Upper lobe of right lung (tissue), 1 donor: ENCODE measurements at regions not wholly inside any gene's neighbourhood (a gene's known extent, or its start where the extent isn't known, plus 50 kb on each side); places are given as distances from the start of the nearest gene placed in this dataset.

Experiments used
- ATAC-seq: fragments of 200-7000 bp; cut with Tn5 transposase; one replicate; pipeline ENCODE4 v1.9.1; 2020; ENCODE audit warnings: mild to moderate bottlenecking, moderate library complexity
- DNase-seq: peaks from one replicate; pipeline ENCODE4 v3.0.0-alpha.2; 2020
- H3K27ac ChIP-seq: fragments of 200-600 bp; one replicate; pipeline ENCODE4 v1.8.0; 2022
- H3K27me3 ChIP-seq: fragments of 200-600 bp; one replicate; pipeline ENCODE4 v1.8.0; 2022; ENCODE audit warnings: mild to moderate bottlenecking
- H3K36me3 ChIP-seq: fragments of 200-600 bp; one replicate; pipeline ENCODE4 v1.8.0; 2022
- H3K4me1 ChIP-seq: fragments of 200-600 bp; one replicate; pipeline ENCODE4 v1.8.0; 2022
- H3K4me3 ChIP-seq: fragments of 200-600 bp; one replicate; pipeline ENCODE4 v1.8.0; 2022; ENCODE audit warnings: mild to moderate bottlenecking
- H3K9me3 ChIP-seq: fragments of 200-600 bp; one replicate; pipeline ENCODE4 v1.8.0; 2022
- CTCF ChIP-seq: fragments of 200-600 bp; IDR thresholded peaks from one replicate; pipeline ENCODE4 v1.8.0; 2022; ENCODE audit warnings: antibody characterized with exemption
- intact Hi-C: fragments of 100-400 bp; cut with DNase I; formaldehyde crosslinking; loops from one replicate; pipeline ENCODE4 v1.11.0; 2022
- donor health status: DM: no; HTN: yes; CAD: no; lungs with severe emphysema.

- no peaks in the 10 kb centered on the region for H3K36me3 ChIP-seq
- no peak overlapping the region for H3K4me3 ChIP-seq
- no peak for DNase-seq
- H3K4me1 ChIP-seq = no peaks in the 10 kb centered on the region
- no peak for ATAC-seq
- no peaks in the 10 kb centered on the region for H3K9me3 ChIP-seq
- no peak for TF ChIP-seq CTCF
- no peaks in the 10 kb centered on the region for H3K27me3 ChIP-seq
- no peak overlapping the region for H3K27ac ChIP-seq
- intact Hi-C loops = no loop called here
These were observed 142.4 kb downstream of the AHR start for GRCh38 chr7:17440831-17441230.

- no peaks in the 10 kb centered on the region for H3K36me3 ChIP-seq
- no peaks in the 10 kb centered on the region for H3K9me3 ChIP-seq
- no peak for TF ChIP-seq CTCF
- intact Hi-C loops = no loop called here
- no peaks in the 10 kb centered on the region for H3K4me1 ChIP-seq
- no peaks in the 10 kb centered on the region for H3K27me3 ChIP-seq
- no peak overlapping the region for H3K27ac ChIP-seq
- ATAC-seq (no peak), DNase-seq (no peak)
- no peak overlapping the region for H3K4me3 ChIP-seq
These were observed 143.1 kb downstream of the AHR start for GRCh38 chr7:17441557-17441956.

- Histone ChIP-seq H3K36me3 (no peaks in the 10 kb centered on the region), H3K9me3 (peaks cover 7% of the 10 kb centered on the region), H3K27ac (no peak overlapping the region), H3K4me1 (no peaks in the 10 kb centered on the region), H3K4me3 (no peak overlapping the region), H3K27me3 (no peaks in the 10 kb centered on the region)
- intact Hi-C loops = no loop called here
- no peak for TF ChIP-seq CTCF
- ATAC-seq (no peak), DNase-seq (no peak)
These were observed 145.7 kb downstream of the AHR start for GRCh38 chr7:17444151-17444550.

GRCh38 chr7:17444673-17445072, 146.2 kb downstream of the AHR start:
- Histone ChIP-seq H3K27ac (no peak overlapping the region), H3K36me3 (no peaks in the 10 kb centered on the region), H3K4me3 (no peak overlapping the region), H3K4me1 (no peaks in the 10 kb centered on the region), H3K9me3 (peaks cover 7% of the 10 kb centered on the region), H3K27me3 (no peaks in the 10 kb centered on the region)
- DNase-seq (no peak), ATAC-seq (no peak)
- no peak for TF ChIP-seq CTCF
- intact Hi-C loops = no loop called here

GRCh38 chr7:17446340-17446739, 147.9 kb downstream of the AHR start:
- Histone ChIP-seq H3K27ac (no peak overlapping the region), H3K4me1 (no peaks in the 10 kb centered on the region), H3K9me3 (peaks cover 7% of the 10 kb centered on the region), H3K27me3 (no peaks in the 10 kb centered on the region), H3K4me3 (no peak overlapping the region), H3K36me3 (no peaks in the 10 kb centered on the region)
- no peak for TF ChIP-seq CTCF
- DNase-seq = no peak
- intact Hi-C loops = no loop called here
- ATAC-seq = no peak

DNA sequence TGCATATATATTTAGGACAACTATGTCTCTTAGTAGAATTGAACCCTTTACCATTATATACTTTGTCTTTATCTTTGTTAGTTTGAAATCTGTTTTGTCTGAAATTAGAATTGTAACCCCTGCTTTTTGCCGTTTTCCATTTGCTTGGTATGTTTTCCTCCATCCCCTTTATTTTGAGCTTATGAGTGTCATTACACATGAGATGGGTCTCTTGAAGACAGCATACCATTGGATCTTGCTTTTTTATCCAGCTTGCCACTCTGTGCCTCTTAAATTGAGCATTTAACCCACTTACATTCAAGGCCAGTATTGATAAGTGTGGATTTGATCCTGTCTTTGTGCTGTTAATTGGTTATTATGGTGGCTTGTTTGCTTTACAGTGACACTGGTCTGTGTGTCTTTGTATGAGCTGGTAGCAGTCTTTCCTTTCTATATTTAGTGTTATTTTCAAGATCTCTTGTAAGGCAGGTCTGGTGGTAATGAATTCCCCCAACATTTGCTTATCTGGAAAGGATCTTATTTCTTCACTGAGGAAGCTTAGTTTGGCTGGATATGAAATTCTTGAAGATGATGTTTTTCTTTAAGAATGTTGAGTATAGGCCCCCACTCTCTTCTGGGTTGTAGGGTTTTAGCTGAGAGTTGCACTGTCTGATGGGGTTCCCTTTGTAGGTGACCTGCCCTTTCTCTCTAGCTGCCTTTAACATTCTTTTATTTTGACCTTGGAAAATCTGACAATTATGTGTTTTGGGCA, 149.5 kb downstream of the AHR start:
- Histone ChIP-seq H3K4me1 (no peaks in the 10 kb centered on the region), H3K9me3 (peaks cover 7% of the 10 kb centered on the region), H3K27me3 (no peaks in the 10 kb centered on the region), H3K4me3 (no peak overlapping the region), H3K27ac (no peak overlapping the region), H3K36me3 (no peaks in the 10 kb centered on the region)
- DNase-seq (no peak), ATAC-seq (no peak)
- intact Hi-C loops = no loop called here
- TF ChIP-seq CTCF = no peak
